Chondrocyte (in vitro differentiated cells): ENCODE measurements at regions not wholly inside any gene's neighbourhood (a gene's known extent, or its start where the extent isn't known, plus 50 kb on each side); places are given as distances from the start of the nearest gene placed in this dataset.

Experiments
- DNase-seq: peaks from one replicate; pipeline ENCODE4 v3.0.0; 2021; ENCODE audit warnings: mixed read lengths, low spot score
- H3K27ac Mint-ChIP-seq: one replicate; pipeline ENCODE4 v1.8.0; 2021; ENCODE audit warnings: mild to moderate bottlenecking, moderate library complexity, mixed read lengths; ENCODE audit not compliant: unreplicated experiment
- H3K27me3 Mint-ChIP-seq: 2 replicates; pipeline ENCODE4 v1.8.0; 2021; ENCODE audit warnings: low read depth, mixed read lengths
- H3K36me3 Mint-ChIP-seq: 2 replicates; pipeline ENCODE4 v1.8.0; 2021; ENCODE audit warnings: low read depth, mixed read lengths
- H3K4me1 Mint-ChIP-seq: 2 replicates; pipeline ENCODE4 v1.8.0; 2021; ENCODE audit warnings: low read depth, mild to moderate bottlenecking, mixed read lengths
- H3K4me3 Mint-ChIP-seq: one replicate; pipeline ENCODE4 v1.8.0; 2021; ENCODE audit warnings: mild to moderate bottlenecking, moderate library complexity, mixed read lengths; ENCODE audit not compliant: unreplicated experiment
- H3K9me3 Mint-ChIP-seq: 2 replicates; pipeline ENCODE4 v1.8.0; 2021; ENCODE audit warnings: low read depth, mixed read lengths
- CTCF ChIP-seq: fragments of 200-600 bp; sonication (generic); IDR thresholded peaks from 2 replicates; pipeline ENCODE4 v1.5.0; 2021; ENCODE audit warnings: antibody characterized with exemption, mild to moderate bottlenecking, moderate library complexity

GRCh38 chr2:226308986-226309385, 490.6 kb downstream of the IRS1 start:
- Mint-ChIP-seq H3K27ac (no peak overlapping the region), H3K4me1 (no peaks in the 10 kb centered on the region), H3K4me3 (no peak overlapping the region), H3K27me3 (no peaks in the 10 kb centered on the region), H3K9me3 (peaks cover 7% of the 10 kb centered on the region), H3K36me3 (peaks cover 2% of the 10 kb centered on the region)
- TF ChIP-seq CTCF, result no peak
- DNase-seq, result no peak

- H3K4me3 Mint-ChIP-seq, result no peak overlapping the region
- no peak for DNase-seq
These were observed 491.3 kb downstream of the IRS1 start for GRCh38 chr2:226308323-226308680.

GRCh38 chr2:226307487-226308322, 491.9 kb downstream of the IRS1 start:
- Mint-ChIP-seq H3K9me3 (peaks cover 7% of the 10 kb centered on the region), H3K4me1 (no peaks in the 10 kb centered on the region), H3K27me3 (no peaks in the 10 kb centered on the region), H3K27ac (no peak overlapping the region), H3K36me3 (peaks cover 2% of the 10 kb centered on the region), H3K4me3 (no peak overlapping the region)
- DNase-seq, result no peak
- TF ChIP-seq CTCF, result no peak

More at GRCh38 chr2:226308323-226308680, 491.3 kb downstream of the IRS1 start:
- TF ChIP-seq CTCF, result no peak
- peaks cover 7% of the 10 kb centered on the region for H3K9me3 Mint-ChIP-seq
- peaks cover 2% of the 10 kb centered on the region for H3K36me3 Mint-ChIP-seq
- no peaks in the 10 kb centered on the region for H3K4me1 Mint-ChIP-seq
- H3K27me3 Mint-ChIP-seq, result no peaks in the 10 kb centered on the region
- H3K27ac Mint-ChIP-seq, result no peak overlapping the region

- peaks cover 7% of the 10 kb centered on the region for H3K9me3 Mint-ChIP-seq
- TF ChIP-seq CTCF, result no peak
- DNase-seq, result no peak
- H3K36me3 Mint-ChIP-seq, result peaks cover 2% of the 10 kb centered on the region
- no peaks in the 10 kb centered on the region for H3K4me1 Mint-ChIP-seq
- no peak overlapping the region for H3K4me3 Mint-ChIP-seq
- H3K27me3 Mint-ChIP-seq, result no peaks in the 10 kb centered on the region
- no peak overlapping the region for H3K27ac Mint-ChIP-seq
These were observed 492.7 kb downstream of the IRS1 start for GRCh38 chr2:226306969-226307368.

GRCh38 chr2:226304308-226304707, 495.3 kb downstream of the IRS1 start:
- Mint-ChIP-seq H3K36me3 (no peaks in the 10 kb centered on the region), H3K9me3 (no peaks in the 10 kb centered on the region), H3K4me3 (no peak overlapping the region), H3K27ac (no peak overlapping the region), H3K4me1 (no peaks in the 10 kb centered on the region), H3K27me3 (no peaks in the 10 kb centered on the region)
- no peak for TF ChIP-seq CTCF
- DNase-seq, result no peak
